Calu3 (cell line): ENCODE measurements at regions not wholly inside any gene's neighbourhood (a gene's known extent, or its start where the extent isn't known, plus 50 kb on each side); places are given as distances from the start of the nearest gene placed in this dataset.
"Not testable (repeated sequence)": the region's sequence is repeated elsewhere in the genome, so short reads cannot be mapped to it uniquely, and the experiment has no call there.

ENCODE experiments used
- BruUV-seq: library from RNA; stranded (reverse); fragments of 400-500 nt; replicated peaks from 2 replicates; lab custom pipeline; 2021; lab: Mats Ljungman, UMichigan
- CTCF ChIA-PET: fragments of 300-600 bp; sonication (Branson Sonifier 250); formaldehyde crosslinking; loops from one replicate; lab custom pipeline; 2022; ENCODE audit warnings: antibody characterized with exemption; lab: Charles Lee
- DNase-seq: peaks from one replicate; pipeline ENCODE4 v3.0.0; 2022
- H3K27ac Mint-ChIP-seq: one replicate; pipeline ENCODE4 v1.8.0; 2022; ENCODE audit warnings: mixed read lengths; ENCODE audit not compliant: unreplicated experiment
- H3K27me3 Mint-ChIP-seq: one replicate; pipeline ENCODE4 v1.8.0; 2022; ENCODE audit warnings: mixed read lengths; ENCODE audit not compliant: unreplicated experiment
- H3K36me3 Mint-ChIP-seq: one replicate; pipeline ENCODE4 v1.8.0; 2022; ENCODE audit warnings: mild to moderate bottlenecking, moderate library complexity, mixed read lengths; ENCODE audit not compliant: insufficient read depth, unreplicated experiment
- H3K4me1 Mint-ChIP-seq: one replicate; pipeline ENCODE4 v1.8.0; 2022; ENCODE audit warnings: mild to moderate bottlenecking, low read depth, mixed read lengths; ENCODE audit not compliant: unreplicated experiment
- H3K4me3 Mint-ChIP-seq: one replicate; pipeline ENCODE4 v1.8.0; 2022; ENCODE audit warnings: mild to moderate bottlenecking, low read depth, moderate library complexity, mixed read lengths; ENCODE audit not compliant: unreplicated experiment
- H3K9me3 Mint-ChIP-seq: one replicate; pipeline ENCODE4 v1.8.0; 2022; ENCODE audit warnings: low read depth, mixed read lengths; ENCODE audit not compliant: unreplicated experiment
- intact Hi-C: fragments of 100-400 bp; cut with micrococcal nuclease; formaldehyde crosslinking; loops from one replicate; pipeline ENCODE4 v1.10.0; 2022; ENCODE audit not compliant: unreplicated experiment
- TF ChIP-seq, protein P1 (sequence below): fragments of 200-600 bp; IDR thresholded peaks from one replicate; pipeline ENCODE4 v1.8.0; 2022; ENCODE audit warnings: antibody characterized with exemption; ENCODE audit not compliant: unreplicated experiment

DNA sequence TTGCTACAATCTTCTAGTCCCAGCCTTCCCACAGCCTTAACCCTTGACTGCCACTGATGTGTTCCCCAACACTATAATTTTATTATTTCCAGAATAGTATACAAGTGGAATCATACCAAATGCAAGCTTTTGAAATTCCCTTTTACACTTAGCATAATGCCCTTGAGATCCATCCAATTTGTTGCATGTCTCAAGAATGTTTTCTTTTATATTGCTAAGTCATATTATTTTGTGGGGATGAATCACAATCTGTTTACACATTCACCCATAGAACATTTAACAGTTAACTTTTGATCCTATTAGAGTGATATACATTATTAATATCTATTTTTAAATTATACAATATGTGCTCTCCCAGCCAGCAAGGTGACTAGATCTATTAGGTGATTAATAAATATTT lies 74.3 kb upstream of the KYNU start:
- Mint-ChIP-seq H3K27me3 (no peaks in the 10 kb centered on the region), H3K4me3 (no peak overlapping the region), H3K36me3 (no peaks in the 10 kb centered on the region), H3K27ac (no peak overlapping the region), H3K9me3 (no peaks in the 10 kb centered on the region), H3K4me1 (no peaks in the 10 kb centered on the region)
- TF ChIP-seq, protein P1, sequence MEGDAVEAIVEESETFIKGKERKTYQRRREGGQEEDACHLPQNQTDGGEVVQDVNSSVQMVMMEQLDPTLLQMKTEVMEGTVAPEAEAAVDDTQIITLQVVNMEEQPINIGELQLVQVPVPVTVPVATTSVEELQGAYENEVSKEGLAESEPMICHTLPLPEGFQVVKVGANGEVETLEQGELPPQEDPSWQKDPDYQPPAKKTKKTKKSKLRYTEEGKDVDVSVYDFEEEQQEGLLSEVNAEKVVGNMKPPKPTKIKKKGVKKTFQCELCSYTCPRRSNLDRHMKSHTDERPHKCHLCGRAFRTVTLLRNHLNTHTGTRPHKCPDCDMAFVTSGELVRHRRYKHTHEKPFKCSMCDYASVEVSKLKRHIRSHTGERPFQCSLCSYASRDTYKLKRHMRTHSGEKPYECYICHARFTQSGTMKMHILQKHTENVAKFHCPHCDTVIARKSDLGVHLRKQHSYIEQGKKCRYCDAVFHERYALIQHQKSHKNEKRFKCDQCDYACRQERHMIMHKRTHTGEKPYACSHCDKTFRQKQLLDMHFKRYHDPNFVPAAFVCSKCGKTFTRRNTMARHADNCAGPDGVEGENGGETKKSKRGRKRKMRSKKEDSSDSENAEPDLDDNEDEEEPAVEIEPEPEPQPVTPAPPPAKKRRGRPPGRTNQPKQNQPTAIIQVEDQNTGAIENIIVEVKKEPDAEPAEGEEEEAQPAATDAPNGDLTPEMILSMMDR: no peak
- intact Hi-C loops: no loop called here
- no peak for DNase-seq
- CTCF ChIA-PET: no interaction called here
- BruUV-seq: no TSS peak

DNA sequence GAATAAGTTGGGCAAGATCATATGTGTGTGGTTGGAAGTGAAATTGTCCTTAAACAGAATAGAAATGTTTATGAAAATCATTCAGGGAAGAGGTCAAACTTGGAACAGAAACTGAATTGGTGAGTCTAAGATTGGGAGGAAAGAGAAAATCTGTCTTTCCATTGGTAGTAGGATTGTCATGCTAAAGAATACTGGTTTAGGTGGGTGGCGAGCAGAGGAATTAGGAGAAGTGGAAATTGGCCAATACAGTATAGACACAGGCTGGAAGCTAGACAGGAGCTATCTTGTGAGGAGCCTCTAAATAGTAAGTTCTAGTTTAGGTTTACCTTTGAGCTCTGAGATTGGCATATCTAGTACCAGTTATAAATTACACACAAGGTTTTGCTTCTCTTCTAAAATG lies 80.9 kb upstream of the KYNU start:
- Mint-ChIP-seq H3K27me3 (no peaks in the 10 kb centered on the region), H3K27ac (peak overlapping the region; percentile 37), H3K4me3 (no peak overlapping the region), H3K4me1 (peaks cover 21% of the 10 kb centered on the region), H3K9me3 (peaks cover 3% of the 10 kb centered on the region), H3K36me3 (no peaks in the 10 kb centered on the region)
- no TSS peak for BruUV-seq
- TF ChIP-seq, protein P1: no peak
- DNase-seq: no peak
- intact Hi-C loops: loop anchor here (1.0 to 5.0 kb wide), 3 partner anchors 79 to 184 kb away; no protein-coding TSS in a partner anchor
- CTCF ChIA-PET: interaction anchor here (0.7 to 1.0 kb wide), 3 partner anchors 72 to 81 kb away, joined by 3 to 4 read pairs (median 3); partner anchors contain the start of gene KYNU

DNA sequence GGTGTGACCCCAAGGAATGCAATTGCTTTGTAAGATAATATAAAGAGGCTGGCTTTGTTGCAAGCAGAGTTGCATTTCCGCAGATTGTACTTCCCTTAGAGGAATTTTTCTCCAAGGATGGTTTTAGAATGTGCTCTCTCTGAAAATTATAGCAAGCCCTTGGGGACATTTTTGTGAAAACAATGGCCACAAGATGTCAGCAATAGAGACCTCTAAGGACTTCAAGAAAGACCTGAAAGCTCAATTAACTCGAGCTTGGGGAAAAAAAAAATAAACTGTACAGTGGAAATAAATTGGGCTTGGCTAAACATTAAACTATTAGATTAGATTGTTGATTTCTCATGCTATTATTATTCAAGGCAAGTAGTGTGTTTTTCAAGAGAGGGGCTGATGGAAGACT lies 81.3 kb upstream of the KYNU start:
- Mint-ChIP-seq H3K4me1 (peaks cover 21% of the 10 kb centered on the region), H3K27ac (peak overlapping the region; percentile 37), H3K4me3 (no peak overlapping the region), H3K9me3 (peaks cover 3% of the 10 kb centered on the region), H3K36me3 (no peaks in the 10 kb centered on the region), H3K27me3 (no peaks in the 10 kb centered on the region)
- intact Hi-C loops: loop anchor here (1.0 to 5.0 kb wide), 3 partner anchors 79 to 184 kb away; no protein-coding TSS in a partner anchor
- no TSS peak for BruUV-seq
- TF ChIP-seq, protein P1: no peak
- CTCF ChIA-PET: interaction anchor here (0.7 to 1.0 kb wide), 3 partner anchors 72 to 81 kb away, joined by 3 to 4 read pairs (median 3); partner anchors contain the start of gene KYNU
- no peak for DNase-seq

DNA sequence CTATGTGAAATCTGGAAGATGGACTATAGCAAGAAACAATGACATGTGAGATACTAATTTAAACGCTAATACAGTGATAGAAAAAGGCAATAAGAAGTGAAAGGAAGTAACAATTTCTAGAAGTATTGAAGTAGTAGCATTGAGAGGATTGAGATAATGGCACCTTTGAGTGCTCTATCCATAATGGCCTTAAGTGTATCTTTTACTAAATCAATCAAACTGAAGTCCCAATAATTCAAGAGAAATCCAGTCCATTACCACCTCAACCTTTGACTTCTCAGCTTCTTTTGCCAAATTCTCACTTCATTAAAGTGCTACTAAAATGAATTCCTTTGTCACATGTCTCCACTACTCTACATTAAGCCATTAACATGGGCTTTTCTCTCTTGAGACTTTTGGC lies 82.6 kb upstream of the KYNU start:
- H3K27me3 Mint-ChIP-seq: no peaks in the 10 kb centered on the region
- no peak overlapping the region for H3K27ac Mint-ChIP-seq
- peaks cover 3% of the 10 kb centered on the region for H3K9me3 Mint-ChIP-seq
- intact Hi-C loops: loop anchor here (5.0 kb wide), 1 partner anchor 98 kb away; no protein-coding TSS in a partner anchor
- TF ChIP-seq, protein P1: no peak
- no TSS peak for BruUV-seq
- no peak for DNase-seq
- peaks cover 21% of the 10 kb centered on the region for H3K4me1 Mint-ChIP-seq
- no peak overlapping the region for H3K4me3 Mint-ChIP-seq
- H3K36me3 Mint-ChIP-seq: no peaks in the 10 kb centered on the region
- CTCF ChIA-PET: no interaction called here

DNA sequence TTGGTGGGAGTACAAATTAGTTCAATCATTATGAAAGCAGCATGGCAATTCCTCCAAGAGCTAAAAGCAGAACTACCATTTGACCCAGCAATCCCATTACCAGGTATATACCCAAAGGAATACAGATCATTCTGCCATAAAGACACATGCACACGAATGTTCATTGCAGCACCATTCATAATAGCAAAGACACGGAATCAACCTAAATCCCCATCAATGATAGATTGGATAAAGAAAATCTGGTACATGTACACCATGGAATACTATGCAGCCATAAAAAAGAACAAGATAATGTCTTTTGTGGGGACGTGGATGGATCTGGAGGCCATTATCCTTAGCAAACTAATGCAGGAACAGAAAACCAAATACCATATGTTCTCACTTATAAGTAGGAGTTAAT lies 85.1 kb upstream of the KYNU start:
- H3K36me3 Mint-ChIP-seq, CTCF ChIA-PET, H3K9me3 Mint-ChIP-seq, intact Hi-C loops, H3K27ac Mint-ChIP-seq, DNase-seq, H3K4me3 Mint-ChIP-seq, H3K27me3 Mint-ChIP-seq, BruUV-seq: not testable (repeated sequence)
- peaks cover 21% of the 10 kb centered on the region for H3K4me1 Mint-ChIP-seq
